ENCODE measurements at regions not wholly inside any gene's neighbourhood (a gene's known extent, or its start where the extent isn't known, plus 50 kb on each side); places are given as distances from the start of the nearest gene placed in this dataset.
"Not testable (repeated sequence)": the region's sequence is repeated elsewhere in the genome, so short reads cannot be mapped to it uniquely, and the experiment has no call there.

DNA sequence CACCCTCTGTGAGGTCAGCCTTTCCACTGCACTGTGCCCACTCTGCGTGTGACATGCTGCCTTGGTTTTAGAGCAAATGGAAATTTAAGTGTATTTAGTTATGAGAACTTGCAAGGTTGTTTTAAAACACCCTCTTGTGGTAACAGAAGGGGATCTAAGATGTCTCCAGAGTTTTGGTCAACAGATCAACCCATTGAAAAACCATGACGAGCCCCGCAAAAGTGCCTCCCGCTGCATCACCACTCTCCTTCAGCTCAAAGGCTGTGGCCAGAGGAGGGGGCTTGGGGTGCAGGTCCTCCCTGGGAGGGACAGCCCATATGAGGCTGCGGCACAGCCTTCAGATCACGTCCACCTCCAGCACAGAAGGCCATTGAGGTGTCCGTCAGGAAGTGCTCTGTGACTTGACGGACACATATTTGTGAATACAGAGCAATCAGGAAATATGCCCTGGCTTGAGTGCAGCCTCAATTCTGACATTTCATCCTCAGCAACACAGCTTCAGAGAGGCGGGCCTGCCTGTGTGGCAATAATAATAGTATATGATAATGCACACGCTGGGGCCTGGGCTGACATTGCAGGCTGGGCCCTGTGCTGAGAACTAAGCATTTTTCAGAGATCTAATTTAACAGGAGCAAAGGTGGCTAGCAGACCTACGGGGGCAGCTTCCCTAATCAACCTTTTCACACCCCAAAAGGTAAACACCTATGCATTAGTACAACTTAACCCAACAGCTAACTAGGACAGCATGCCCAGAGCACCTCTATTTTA, 213.9 kb downstream of the ANAPC1 start:
- Histone ChIP-seq H3K9ac (ENCODE audit: low read length in 3 of 3) (no peak overlapping the region), H3K4me1 (ENCODE audit: control insufficient read depth in 2 of 3, insufficient read depth in 2 of 3, low read depth in 1 of 3, low read length in 3 of 3) (peaks cover 0 to 2% (median 0%) of the 10 kb centered on the region in 3 donors), H3K27ac (ENCODE audit: low read depth in 2 of 2, low read length in 2 of 2) (no peak overlapping the region), H3K4me3 (ENCODE audit: low read length in 3 of 3) (no peak overlapping the region), H3K9me3 (ENCODE audit: control insufficient read depth in 2 of 3, insufficient read depth in 1 of 3, low read length in 3 of 3) (no peaks in the 10 kb centered on the region), H3K36me3 (ENCODE audit: control insufficient read depth in 2 of 3, insufficient read depth in 3 of 3, low read length in 3 of 3) (no peaks in the 10 kb centered on the region), H3K27me3 (ENCODE audit: control insufficient read depth, insufficient read depth, low read length) (no peaks in the 10 kb centered on the region)
- DNase-seq (peak in 1 of 5 donors; percentile 17), FAIRE-seq (no peak)
- intact Hi-C loops (cut with DNase I): no loop called here
- TF ChIP-seq, protein P1, sequence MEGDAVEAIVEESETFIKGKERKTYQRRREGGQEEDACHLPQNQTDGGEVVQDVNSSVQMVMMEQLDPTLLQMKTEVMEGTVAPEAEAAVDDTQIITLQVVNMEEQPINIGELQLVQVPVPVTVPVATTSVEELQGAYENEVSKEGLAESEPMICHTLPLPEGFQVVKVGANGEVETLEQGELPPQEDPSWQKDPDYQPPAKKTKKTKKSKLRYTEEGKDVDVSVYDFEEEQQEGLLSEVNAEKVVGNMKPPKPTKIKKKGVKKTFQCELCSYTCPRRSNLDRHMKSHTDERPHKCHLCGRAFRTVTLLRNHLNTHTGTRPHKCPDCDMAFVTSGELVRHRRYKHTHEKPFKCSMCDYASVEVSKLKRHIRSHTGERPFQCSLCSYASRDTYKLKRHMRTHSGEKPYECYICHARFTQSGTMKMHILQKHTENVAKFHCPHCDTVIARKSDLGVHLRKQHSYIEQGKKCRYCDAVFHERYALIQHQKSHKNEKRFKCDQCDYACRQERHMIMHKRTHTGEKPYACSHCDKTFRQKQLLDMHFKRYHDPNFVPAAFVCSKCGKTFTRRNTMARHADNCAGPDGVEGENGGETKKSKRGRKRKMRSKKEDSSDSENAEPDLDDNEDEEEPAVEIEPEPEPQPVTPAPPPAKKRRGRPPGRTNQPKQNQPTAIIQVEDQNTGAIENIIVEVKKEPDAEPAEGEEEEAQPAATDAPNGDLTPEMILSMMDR (IDR thresholded peaks at IDR 0.05; ENCODE audit: borderline replicate concordance, extremely low read depth, insufficient read depth): no peak

DNA sequence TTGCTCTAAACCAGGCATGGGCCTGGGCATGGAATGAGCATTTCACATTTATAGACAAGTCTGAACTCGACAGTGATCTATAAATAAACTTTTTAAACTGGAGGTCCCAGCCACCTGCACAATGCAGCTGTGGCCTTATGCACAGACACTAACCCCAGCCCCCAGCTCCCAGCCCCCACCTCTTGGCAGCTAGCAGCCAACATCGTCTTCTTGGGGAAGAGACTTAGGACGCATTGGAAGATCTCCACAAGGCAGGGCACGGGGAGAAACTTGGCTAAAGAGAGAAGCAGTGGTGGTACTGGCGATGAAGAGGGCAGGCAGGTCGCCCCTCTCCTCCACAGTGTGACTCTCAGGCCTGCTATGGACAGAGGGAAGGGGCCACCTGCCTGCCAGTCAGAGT, 213.2 kb downstream of the ANAPC1 start:
- no peak overlapping the region for H3K27ac ChIP-seq (ENCODE audit: low read depth in 2 of 2, low read length in 2 of 2)
- FAIRE-seq: no peak
- H3K4me3 ChIP-seq (ENCODE audit: low read length in 3 of 3): no peak overlapping the region
- no peaks in the 10 kb centered on the region for H3K36me3 ChIP-seq (ENCODE audit: control insufficient read depth in 2 of 3, insufficient read depth in 3 of 3, low read length in 3 of 3)
- intact Hi-C loops (cut with DNase I): no loop called here
- H3K27me3 ChIP-seq (ENCODE audit: control insufficient read depth, insufficient read depth, low read length): no peaks in the 10 kb centered on the region
- DNase-seq: peak in 1 of 5 donors; percentile 22
- no peak overlapping the region for H3K9ac ChIP-seq (ENCODE audit: low read length in 3 of 3)
- peaks cover 0 to 2% (median 0%) of the 10 kb centered on the region in 3 donors for H3K4me1 ChIP-seq (ENCODE audit: control insufficient read depth in 2 of 3, insufficient read depth in 2 of 3, low read depth in 1 of 3, low read length in 3 of 3)
- H3K9me3 ChIP-seq (ENCODE audit: control insufficient read depth in 2 of 3, insufficient read depth in 1 of 3, low read length in 3 of 3): no peaks in the 10 kb centered on the region
- TF ChIP-seq, protein P1 (IDR thresholded peaks at IDR 0.05; ENCODE audit: borderline replicate concordance, extremely low read depth, insufficient read depth): no peak

DNA sequence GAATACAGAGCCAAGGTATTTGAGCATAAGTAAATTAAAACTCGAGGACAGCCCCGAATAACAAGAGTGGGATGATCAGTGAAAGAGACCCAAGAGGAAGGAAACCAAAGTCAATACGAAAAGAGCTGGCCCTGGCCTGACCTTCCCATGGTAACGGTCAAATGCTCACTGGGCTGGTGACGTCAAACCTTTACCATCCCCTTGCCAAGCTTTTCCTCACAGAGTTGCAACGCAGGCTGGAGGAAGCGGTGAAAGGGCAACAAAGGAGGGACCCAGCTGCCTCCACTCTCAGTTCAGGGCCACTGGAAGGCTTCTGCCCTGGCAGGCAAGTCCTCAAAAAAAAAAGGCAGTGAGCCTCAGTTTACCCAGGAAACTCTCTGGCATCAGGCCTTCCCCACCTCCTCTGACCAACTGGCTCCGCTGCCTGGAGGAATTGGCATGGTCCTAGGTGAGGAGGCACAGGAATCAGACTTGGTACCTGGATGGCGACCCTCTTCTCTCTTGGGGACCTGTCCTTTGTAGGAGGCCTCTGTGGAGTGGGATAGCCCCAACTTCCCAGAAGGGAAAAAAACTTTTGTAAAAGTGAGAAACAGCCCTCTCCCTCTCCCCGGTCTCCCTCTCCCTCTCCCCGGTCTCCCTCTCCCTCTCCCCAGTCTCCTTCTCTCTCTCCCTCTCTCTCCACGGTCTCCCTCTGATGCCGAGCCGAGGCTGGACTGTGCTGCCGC, 212.4 kb downstream of the ANAPC1 start:
- H3K27ac ChIP-seq (ENCODE audit: low read depth in 2 of 2, low read length in 2 of 2): peak overlapping the region in 1 of 2 donors; percentile 34

DNA sequence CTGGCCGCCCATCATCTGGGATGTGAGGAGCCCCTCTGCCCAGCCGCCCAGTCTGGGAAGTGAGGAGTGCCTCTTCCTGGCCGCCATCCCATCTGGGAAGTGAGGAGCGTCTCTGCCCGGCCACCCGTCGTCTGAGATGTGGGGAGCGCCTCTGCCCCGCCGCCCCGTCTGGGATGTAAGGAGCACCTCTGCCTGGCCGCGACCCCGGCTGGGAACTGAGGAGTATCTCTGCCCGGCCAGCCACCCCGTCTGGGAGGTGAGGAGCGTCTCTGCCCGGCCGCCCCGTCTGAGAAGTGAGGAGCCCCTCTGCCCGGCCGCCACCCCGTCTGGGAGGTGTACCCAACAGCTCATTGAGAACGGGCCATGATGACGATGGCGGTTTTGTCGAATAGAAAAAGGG, 211.4 kb downstream of the ANAPC1 start:
- H3K27ac ChIP-seq (ENCODE audit: low read depth in 2 of 2, low read length in 2 of 2); intact Hi-C loops (cut with DNase I); H3K9me3 ChIP-seq (ENCODE audit: control insufficient read depth in 2 of 3, insufficient read depth in 1 of 3, low read length in 3 of 3); H3K4me1 ChIP-seq (ENCODE audit: control insufficient read depth in 2 of 3, insufficient read depth in 2 of 3, low read depth in 1 of 3, low read length in 3 of 3); H3K36me3 ChIP-seq (ENCODE audit: control insufficient read depth in 2 of 3, insufficient read depth in 3 of 3, low read length in 3 of 3); H3K27me3 ChIP-seq (ENCODE audit: control insufficient read depth, insufficient read depth, low read length); FAIRE-seq; H3K9ac ChIP-seq (ENCODE audit: low read length in 3 of 3); H3K4me3 ChIP-seq (ENCODE audit: low read length in 3 of 3): not testable (repeated sequence)
- DNase-seq: peak in 1 of 5 donors; percentile 13

More for the DNA sequence above, 212.4 kb downstream of the ANAPC1 start:
- no peak overlapping the region for H3K9ac ChIP-seq (ENCODE audit: low read length in 3 of 3)
- intact Hi-C loops (cut with DNase I): no loop called here
- peaks cover 0 to 2% (median 0%) of the 10 kb centered on the region in 3 donors for H3K4me1 ChIP-seq (ENCODE audit: control insufficient read depth in 2 of 3, insufficient read depth in 2 of 3, low read depth in 1 of 3, low read length in 3 of 3)
- H3K4me3 ChIP-seq (ENCODE audit: low read length in 3 of 3): no peak overlapping the region
- no peaks in the 10 kb centered on the region for H3K9me3 ChIP-seq (ENCODE audit: control insufficient read depth in 2 of 3, insufficient read depth in 1 of 3, low read length in 3 of 3)
- no peaks in the 10 kb centered on the region for H3K36me3 ChIP-seq (ENCODE audit: control insufficient read depth in 2 of 3, insufficient read depth in 3 of 3, low read length in 3 of 3)
- TF ChIP-seq, protein P1 (IDR thresholded peaks at IDR 0.05; ENCODE audit: borderline replicate concordance, extremely low read depth, insufficient read depth): no peak
- DNase-seq: peak in 2 of 5 donors; percentile 37 to 50
- no peaks in the 10 kb centered on the region for H3K27me3 ChIP-seq (ENCODE audit: control insufficient read depth, insufficient read depth, low read length)
- no peak for FAIRE-seq

All from kidney (tissue), 13 donors.